ENCODE measurements at regions not wholly inside any gene's neighbourhood (a gene's known extent, or its start where the extent isn't known, plus 50 kb on each side); places are given as distances from the start of the nearest gene placed in this dataset.

DNA sequence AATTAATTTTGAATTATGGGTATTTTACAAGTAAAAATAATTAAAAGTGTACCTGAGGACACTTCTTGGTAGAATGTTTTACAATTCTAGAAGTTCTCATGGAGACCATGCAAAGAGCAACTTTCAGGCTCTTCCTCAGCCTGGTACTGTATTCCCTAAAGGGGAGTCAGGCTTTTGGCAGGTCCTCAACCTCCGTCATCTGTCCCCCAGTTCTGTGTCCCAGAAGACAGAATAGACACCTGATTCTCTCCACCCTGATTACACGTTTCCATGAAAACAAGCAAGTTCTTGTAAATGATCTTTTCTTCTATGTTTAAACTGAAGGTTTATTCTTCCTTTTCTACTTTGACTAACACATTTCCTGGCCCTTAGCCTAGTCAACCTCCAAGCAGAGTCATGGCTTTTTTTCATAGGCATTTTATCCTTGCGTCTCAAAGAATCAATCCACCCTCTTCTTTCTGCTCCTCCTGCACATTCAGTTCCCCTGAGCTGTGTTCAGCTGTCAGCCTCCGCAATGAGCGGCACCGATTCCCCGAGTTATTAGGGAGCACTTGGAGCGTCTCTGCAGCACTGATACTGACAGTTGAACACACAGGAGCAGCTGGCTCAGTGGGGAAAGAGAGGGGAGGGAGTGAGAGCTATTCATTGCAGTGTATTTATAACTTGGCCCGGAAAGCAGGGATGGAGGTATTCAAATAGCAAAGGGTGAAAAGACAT is 1082.4 kb upstream of the MAP3K7 start (continued):
- no peak for TF ChIP-seq ZNF207 (IDR thresholded peaks at IDR 0.05; ENCODE audit: borderline replicate concordance)

DNA sequence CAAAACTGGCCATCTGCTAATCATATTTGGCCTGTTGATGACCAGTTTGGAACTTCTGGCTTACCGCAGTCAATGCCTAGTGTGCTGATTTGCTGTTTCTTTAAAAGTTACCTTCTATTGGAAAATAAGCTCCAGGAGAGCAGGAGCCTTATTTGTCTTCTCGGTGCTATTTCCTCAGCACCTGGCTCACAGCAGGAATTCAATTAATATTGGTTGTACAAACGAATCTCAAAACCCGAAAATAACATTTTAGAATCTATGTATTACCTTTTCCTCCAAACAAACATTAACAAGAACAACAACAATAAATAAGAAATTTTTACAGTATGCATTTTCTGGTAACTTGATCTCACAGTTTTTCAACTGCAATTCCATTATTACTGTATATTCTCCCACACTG is 1080.7 kb upstream of the MAP3K7 start:
- ChIA-PET RAD21 (ENCODE audit: unreplicated experiment) (no interaction called here), SMC1A (ENCODE audit: uncharacterized antibody, unreplicated experiment) (interaction anchor here (0.7 to 1.0 kb wide), 2 partner anchors 11 kb away, joined by 3 to 4 read pairs; no protein-coding TSS in a partner anchor), CTCF (interaction anchor here (0.5 to 1.0 kb wide), 2 partner anchors 116 to 336 kb away, joined by 3 read pairs; no protein-coding TSS in a partner anchor), POLR2A (no interaction called here)
- Histone ChIP-seq H3K4me3 (no peak overlapping the region), H3K27ac (ENCODE audit: control insufficient read depth, insufficient read depth) (no peak overlapping the region), H3K4me1 (ENCODE audit: control insufficient read depth, insufficient read depth, low read length) (no peaks in the 10 kb centered on the region; the same call in 1 of the 2 replicates), H3K36me3 (ENCODE audit: control insufficient read depth in 2 of 2, insufficient read depth in 2 of 2, low read length in 1 of 2) (no peaks in the 10 kb centered on the region), H3K9ac (ENCODE audit: control insufficient read depth, insufficient read depth, low read length) (no peak overlapping the region), H3K9me3 (replicated peaks; ENCODE audit: control insufficient read depth, insufficient read depth, low read length) (no peaks in the 10 kb centered on the region), H3K4me2 (ENCODE audit: control insufficient read depth, insufficient read depth) (no peak overlapping the region), H2AFZ (ENCODE audit: control insufficient read depth, low read depth, low read length) (no peak overlapping the region), H3K27me3 (replicated peaks in 1 of 2; ENCODE audit: control insufficient read depth in 2 of 2, insufficient read depth in 2 of 2, low read length in 1 of 2) (no peaks in the 10 kb centered on the region), H3K79me2 (ENCODE audit: control insufficient read depth, insufficient read depth, low read length) (no peaks in the 10 kb centered on the region), H4K20me1 (ENCODE audit: control insufficient read depth, insufficient read depth) (no peaks in the 10 kb centered on the region)
- DNase-seq (ENCODE audit: low read depth, low spot score) (no peak), FAIRE-seq (no peak), ATAC-seq (no peak)
- TF ChIP-seq, protein P1, sequence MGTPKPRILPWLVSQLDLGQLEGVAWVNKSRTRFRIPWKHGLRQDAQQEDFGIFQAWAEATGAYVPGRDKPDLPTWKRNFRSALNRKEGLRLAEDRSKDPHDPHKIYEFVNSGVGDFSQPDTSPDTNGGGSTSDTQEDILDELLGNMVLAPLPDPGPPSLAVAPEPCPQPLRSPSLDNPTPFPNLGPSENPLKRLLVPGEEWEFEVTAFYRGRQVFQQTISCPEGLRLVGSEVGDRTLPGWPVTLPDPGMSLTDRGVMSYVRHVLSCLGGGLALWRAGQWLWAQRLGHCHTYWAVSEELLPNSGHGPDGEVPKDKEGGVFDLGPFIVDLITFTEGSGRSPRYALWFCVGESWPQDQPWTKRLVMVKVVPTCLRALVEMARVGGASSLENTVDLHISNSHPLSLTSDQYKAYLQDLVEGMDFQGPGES (IDR thresholded peaks at IDR 0.05), result no peak
- TF ChIP-seq MEF2B (IDR thresholded peaks at IDR 0.05; ENCODE audit: partially characterized antibody, poor library complexity, severe bottlenecking) (no peak), CBX5 (IDR thresholded peaks at IDR 0.05; ENCODE audit: low read depth) (no peak), NFYA (IDR thresholded peaks at IDR 0.05; ENCODE audit: borderline replicate concordance, low read depth, low read length) (no peak), RB1 (IDR thresholded peaks at IDR 0.05; ENCODE audit: borderline replicate concordance) (no peak), BHLHE40 (IDR thresholded peaks at IDR 0.05; ENCODE audit: borderline replicate concordance in 1 of 2, low read depth in 2 of 2, low read length in 1 of 2) (no peak), SIX5 (IDR thresholded peaks at IDR 0.05; ENCODE audit: low read depth, low read length, severe bottlenecking) (no peak), POU2F2 (IDR thresholded peaks at IDR 0.05; ENCODE audit: borderline replicate concordance, low read depth, low read length) (no peak), RAD51 (IDR thresholded peaks at IDR 0.05) (no peak), MXI1 (IDR thresholded peaks at IDR 0.05; ENCODE audit: low read depth, low read length) (no peak), NR2C1 (IDR thresholded peaks at IDR 0.05) (no peak), ETV6 (conservative IDR thresholded peaks at IDR 0.05 in 1 of 2, IDR thresholded peaks at IDR 0.05 in 1 of 2; ENCODE audit: borderline replicate concordance in 1 of 2, low read depth in 1 of 2) (no peak), FOXM1 (IDR thresholded peaks at IDR 0.05; ENCODE audit: low read depth, low read length) (no peak)
- TF ChIP-seq, protein P2, sequence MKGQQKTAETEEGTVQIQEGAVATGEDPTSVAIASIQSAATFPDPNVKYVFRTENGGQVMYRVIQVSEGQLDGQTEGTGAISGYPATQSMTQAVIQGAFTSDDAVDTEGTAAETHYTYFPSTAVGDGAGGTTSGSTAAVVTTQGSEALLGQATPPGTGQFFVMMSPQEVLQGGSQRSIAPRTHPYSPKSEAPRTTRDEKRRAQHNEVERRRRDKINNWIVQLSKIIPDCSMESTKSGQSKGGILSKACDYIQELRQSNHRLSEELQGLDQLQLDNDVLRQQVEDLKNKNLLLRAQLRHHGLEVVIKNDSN (IDR thresholded peaks at IDR 0.05; ENCODE audit: borderline replicate concordance, extremely low read length, insufficient read depth, low read depth, low read length), result no peak
- in situ Hi-C loops (cut with MboI), result no loop called here
- intact Hi-C loops (cut with micrococcal nuclease; ENCODE audit: unreplicated experiment), result no loop called here
- no TSS peak for BruUV-seq (replicated peaks)
- WGBS (ENCODE audit: insufficient coverage, insufficient replicate concordance, low lambda C conversion rate, missing lambda C conversion rate), result 37% methylated on average over 4 of the region's 4 CpGs

All from GM12878 (cell line).